ENCODE measurements at regions not wholly inside any gene's neighbourhood (a gene's known extent, or its start where the extent isn't known, plus 50 kb on each side); places are given as distances from the start of the nearest gene placed in this dataset.

DNA sequence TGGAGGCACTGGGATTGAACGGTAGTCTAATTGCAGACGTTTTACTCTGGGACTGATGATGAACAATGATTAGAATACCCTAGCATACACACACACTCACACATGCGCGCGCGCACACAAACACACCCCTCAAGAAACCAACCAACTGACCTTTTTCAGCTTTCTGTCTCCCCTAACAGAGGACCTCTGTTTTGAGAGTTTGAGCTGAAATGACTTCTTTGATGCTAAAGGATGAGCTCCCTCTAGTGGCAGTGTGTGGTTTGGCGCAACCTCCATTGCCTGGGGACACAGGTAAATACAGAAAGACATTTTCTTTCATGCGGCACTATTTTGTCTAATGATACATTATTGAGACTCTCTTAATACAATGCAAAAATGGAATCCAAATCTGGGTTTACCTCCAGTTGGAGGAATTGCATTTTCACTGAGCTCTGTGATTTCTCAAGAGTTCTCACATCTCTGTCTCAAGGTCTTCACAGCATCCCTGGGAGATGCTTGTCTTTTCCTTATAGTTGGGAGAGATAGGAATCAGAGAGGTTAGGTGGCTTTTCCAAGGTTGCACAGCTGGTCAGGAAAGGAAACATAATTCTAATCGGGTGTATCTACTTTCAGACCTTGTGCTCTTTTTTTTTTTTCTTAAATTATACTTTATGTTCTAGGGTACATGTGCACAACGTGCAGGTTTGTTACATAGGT is 187.5 kb downstream of the TMEM38B start:
- H2AK5ac ChIP-seq (ENCODE audit: low read length, severe bottlenecking), result no peak overlapping the region
- no peak overlapping the region for H4K8ac ChIP-seq (ENCODE audit: low read length)
- no peaks in the 10 kb centered on the region for H3K79me1 ChIP-seq (replicated peaks; ENCODE audit: low read length, poor library complexity, severe bottlenecking)
- no peak overlapping the region for H3K23ac ChIP-seq (ENCODE audit: low read length in 2 of 2)
- H4K91ac ChIP-seq (ENCODE audit: low read length), result no peak overlapping the region
- no peak overlapping the region for H3K9ac ChIP-seq (ENCODE audit: low read length)
- WGBS, result 77% methylated on average over 4 of the region's 10 CpGs
- H3K4me3 ChIP-seq (ENCODE audit: insufficient read depth in 1 of 2, low read depth in 1 of 2, low read length in 2 of 2), result no peak overlapping the region
- H3K27me3 ChIP-seq (ENCODE audit: control insufficient read depth in 1 of 2, insufficient read depth in 1 of 2, low read length in 2 of 2), result no peaks in the 10 kb centered on the region
- H3K4me2 ChIP-seq (ENCODE audit: low read length, poor library complexity, severe bottlenecking), result no peak overlapping the region
- no peak overlapping the region for H2BK12ac ChIP-seq (ENCODE audit: low read length in 2 of 2)
- no peak overlapping the region for H2BK15ac ChIP-seq (ENCODE audit: low read depth, poor library complexity, severe bottlenecking)
- no peak overlapping the region for H3K18ac ChIP-seq (ENCODE audit: low read depth in 1 of 2, low read length in 2 of 2)
- H3K9me3 ChIP-seq (ENCODE audit: control insufficient read depth, low read length), result no peaks in the 10 kb centered on the region
- H3K27ac ChIP-seq (ENCODE audit: low read length, poor library complexity, severe bottlenecking), result no peak overlapping the region
- H3K4ac ChIP-seq (ENCODE audit: low read depth in 1 of 2, low read length in 2 of 2), result no peak overlapping the region
- H3K4me1 ChIP-seq (ENCODE audit: control insufficient read depth, insufficient read depth, low read depth, low read length), result peaks cover 2% of the 10 kb centered on the region
- H3K14ac ChIP-seq (ENCODE audit: low read length in 2 of 2), result no peak overlapping the region
- H2BK120ac ChIP-seq (ENCODE audit: low read depth, low read length), result no peak overlapping the region
- peak; percentile 54 for DNase-seq
- no peak overlapping the region for H2AFZ ChIP-seq (ENCODE audit: low read depth, low read length)
- no peak overlapping the region for H2BK5ac ChIP-seq (ENCODE audit: low read depth, low read length, poor library complexity, severe bottlenecking)
- no peaks in the 10 kb centered on the region for H3K36me3 ChIP-seq (ENCODE audit: control insufficient read depth in 1 of 2, insufficient read depth in 2 of 2, low read depth in 1 of 2, low read length in 2 of 2)

DNA sequence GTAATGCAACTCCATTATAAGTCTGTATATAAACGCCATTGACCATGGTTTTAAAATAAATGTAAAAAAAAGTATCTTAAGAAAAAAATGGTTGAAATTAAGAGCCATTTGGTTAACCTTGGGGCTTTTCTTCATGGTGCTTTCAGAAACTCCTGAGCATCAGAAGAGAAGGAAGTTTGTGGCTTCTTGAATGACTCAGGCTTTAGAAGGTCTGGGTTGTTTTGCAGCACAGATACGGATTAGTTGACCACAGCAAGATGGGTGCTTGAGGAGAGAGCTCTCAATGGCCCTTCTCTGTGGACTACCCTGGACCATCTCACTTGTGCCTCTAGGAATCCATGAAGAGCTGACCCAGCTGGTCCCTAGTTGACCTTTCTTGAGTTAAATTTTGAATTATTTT is 189.5 kb downstream of the TMEM38B start:
- Histone ChIP-seq H3K36me3 (ENCODE audit: control insufficient read depth in 1 of 2, insufficient read depth in 2 of 2, low read depth in 1 of 2, low read length in 2 of 2) (no peaks in the 10 kb centered on the region), H2BK12ac (ENCODE audit: low read length in 2 of 2) (no peak overlapping the region), H4K91ac (ENCODE audit: low read length) (no peak overlapping the region), H4K8ac (ENCODE audit: low read length) (no peak overlapping the region), H3K27me3 (ENCODE audit: control insufficient read depth in 1 of 2, insufficient read depth in 1 of 2, low read length in 2 of 2) (no peaks in the 10 kb centered on the region), H3K4me1 (ENCODE audit: control insufficient read depth, insufficient read depth, low read depth, low read length) (peaks cover 2% of the 10 kb centered on the region), H3K4ac (ENCODE audit: low read depth in 1 of 2, low read length in 2 of 2) (no peak overlapping the region), H3K23ac (ENCODE audit: low read length in 2 of 2) (no peak overlapping the region), H2BK15ac (ENCODE audit: low read depth, poor library complexity, severe bottlenecking) (no peak overlapping the region), H2AK5ac (ENCODE audit: low read length, severe bottlenecking) (no peak overlapping the region), H3K27ac (ENCODE audit: low read length, poor library complexity, severe bottlenecking) (no peak overlapping the region), H2AFZ (ENCODE audit: low read depth, low read length) (no peak overlapping the region), H3K9me3 (ENCODE audit: control insufficient read depth, low read length) (no peaks in the 10 kb centered on the region), H3K79me1 (replicated peaks; ENCODE audit: low read length, poor library complexity, severe bottlenecking) (no peaks in the 10 kb centered on the region), H2BK120ac (ENCODE audit: low read depth, low read length) (no peak overlapping the region), H3K4me2 (ENCODE audit: low read length, poor library complexity, severe bottlenecking) (no peak overlapping the region), H3K9ac (ENCODE audit: low read length) (no peak overlapping the region), H3K14ac (ENCODE audit: low read length in 2 of 2) (no peak overlapping the region), H3K4me3 (ENCODE audit: insufficient read depth in 1 of 2, low read depth in 1 of 2, low read length in 2 of 2) (no peak overlapping the region), H2BK5ac (ENCODE audit: low read depth, low read length, poor library complexity, severe bottlenecking) (no peak overlapping the region), H3K18ac (ENCODE audit: low read depth in 1 of 2, low read length in 2 of 2) (no peak overlapping the region)
- 83% methylated on average over 2 of the region's 2 CpGs for WGBS
- no peak for DNase-seq

DNA sequence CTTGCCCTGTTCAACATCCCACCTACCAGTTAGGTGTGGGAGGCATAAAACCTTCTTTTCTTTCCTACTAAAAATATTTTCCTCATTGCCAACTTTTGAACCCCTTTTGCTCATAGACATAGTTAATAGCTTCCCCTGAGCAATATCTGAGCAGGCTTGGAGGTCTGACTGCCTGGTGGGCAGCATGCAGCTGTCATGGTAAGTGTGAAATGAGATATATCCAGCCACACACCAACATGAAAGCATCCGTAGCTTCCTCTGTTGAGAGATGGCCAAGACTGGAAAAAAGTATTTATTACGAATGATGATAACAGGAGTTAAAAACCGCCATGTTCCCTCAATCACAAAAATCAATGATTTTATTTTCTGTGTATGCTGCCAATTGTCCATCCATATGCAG is 190.1 kb downstream of the TMEM38B start:
- Histone ChIP-seq H3K18ac (ENCODE audit: low read depth in 1 of 2, low read length in 2 of 2) (no peak overlapping the region), H2AFZ (ENCODE audit: low read depth, low read length) (no peak overlapping the region), H3K9ac (ENCODE audit: low read length) (no peak overlapping the region), H3K14ac (ENCODE audit: low read length in 2 of 2) (no peak overlapping the region), H3K27me3 (ENCODE audit: control insufficient read depth in 1 of 2, insufficient read depth in 1 of 2, low read length in 2 of 2) (no peaks in the 10 kb centered on the region), H2BK12ac (ENCODE audit: low read length in 2 of 2) (no peak overlapping the region), H3K27ac (ENCODE audit: low read length, poor library complexity, severe bottlenecking) (no peak overlapping the region), H2BK120ac (ENCODE audit: low read depth, low read length) (no peak overlapping the region), H3K4me1 (ENCODE audit: control insufficient read depth, insufficient read depth, low read depth, low read length) (no peaks in the 10 kb centered on the region), H3K79me1 (replicated peaks; ENCODE audit: low read length, poor library complexity, severe bottlenecking) (no peaks in the 10 kb centered on the region), H2AK5ac (ENCODE audit: low read length, severe bottlenecking) (no peak overlapping the region), H3K4me2 (ENCODE audit: low read length, poor library complexity, severe bottlenecking) (no peak overlapping the region), H2BK15ac (ENCODE audit: low read depth, poor library complexity, severe bottlenecking) (no peak overlapping the region), H4K8ac (ENCODE audit: low read length) (no peak overlapping the region), H3K4me3 (ENCODE audit: insufficient read depth in 1 of 2, low read depth in 1 of 2, low read length in 2 of 2) (no peak overlapping the region), H4K91ac (ENCODE audit: low read length) (no peak overlapping the region), H3K36me3 (ENCODE audit: control insufficient read depth in 1 of 2, insufficient read depth in 2 of 2, low read depth in 1 of 2, low read length in 2 of 2) (no peaks in the 10 kb centered on the region), H2BK5ac (ENCODE audit: low read depth, low read length, poor library complexity, severe bottlenecking) (no peak overlapping the region), H3K4ac (ENCODE audit: low read depth in 1 of 2, low read length in 2 of 2) (no peak overlapping the region), H3K23ac (ENCODE audit: low read length in 2 of 2) (no peak overlapping the region), H3K9me3 (ENCODE audit: control insufficient read depth, low read length) (no peaks in the 10 kb centered on the region)
- WGBS, result no CpG with 5 or more reads among the region's 3 CpGs
- DNase-seq, result no peak

DNA sequence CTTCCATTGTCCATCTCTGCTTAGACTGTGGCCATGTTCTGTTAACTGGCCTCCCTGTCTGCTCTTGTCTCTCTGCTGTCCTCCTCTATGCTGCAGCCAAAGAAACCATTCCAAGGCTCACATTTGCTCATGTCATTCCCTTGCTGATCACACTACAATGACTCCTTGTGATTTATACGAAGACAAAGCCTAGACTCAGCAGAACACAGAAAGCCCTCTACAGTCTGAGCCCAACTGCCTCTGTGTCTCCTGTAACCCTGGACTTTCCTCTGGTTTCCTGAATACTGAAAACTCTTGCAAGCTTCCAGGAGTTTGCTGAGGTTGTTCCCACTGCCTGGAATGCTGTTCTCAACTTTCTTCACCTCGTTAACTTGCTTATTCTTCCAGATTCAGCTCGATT is 191.8 kb downstream of the TMEM38B start:
- H3K9ac ChIP-seq (ENCODE audit: low read length), result no peak overlapping the region
- no peak overlapping the region for H2BK5ac ChIP-seq (ENCODE audit: low read depth, low read length, poor library complexity, severe bottlenecking)
- no peak overlapping the region for H3K23ac ChIP-seq (ENCODE audit: low read length in 2 of 2)
- H3K27ac ChIP-seq (ENCODE audit: low read length, poor library complexity, severe bottlenecking), result no peak overlapping the region
- no peak for DNase-seq
- H4K91ac ChIP-seq (ENCODE audit: low read length), result no peak overlapping the region
- H2BK15ac ChIP-seq (ENCODE audit: low read depth, poor library complexity, severe bottlenecking), result no peak overlapping the region
- H2BK120ac ChIP-seq (ENCODE audit: low read depth, low read length), result no peak overlapping the region
- no peak overlapping the region for H3K18ac ChIP-seq (ENCODE audit: low read depth in 1 of 2, low read length in 2 of 2)
- H3K36me3 ChIP-seq (ENCODE audit: control insufficient read depth in 1 of 2, insufficient read depth in 2 of 2, low read depth in 1 of 2, low read length in 2 of 2), result no peaks in the 10 kb centered on the region
- H3K27me3 ChIP-seq (ENCODE audit: control insufficient read depth in 1 of 2, insufficient read depth in 1 of 2, low read length in 2 of 2), result no peaks in the 10 kb centered on the region
- H3K4ac ChIP-seq (ENCODE audit: low read depth in 1 of 2, low read length in 2 of 2), result no peak overlapping the region
- no peak overlapping the region for H3K14ac ChIP-seq (ENCODE audit: low read length in 2 of 2)
- 71% methylated on average over 3 of the region's 3 CpGs for WGBS
- H2AFZ ChIP-seq (ENCODE audit: low read depth, low read length), result no peak overlapping the region
- no peak overlapping the region for H3K4me2 ChIP-seq (ENCODE audit: low read length, poor library complexity, severe bottlenecking)
- H3K9me3 ChIP-seq (ENCODE audit: control insufficient read depth, low read length), result no peaks in the 10 kb centered on the region
- H2BK12ac ChIP-seq (ENCODE audit: low read length in 2 of 2), result no peak overlapping the region
- no peaks in the 10 kb centered on the region for H3K79me1 ChIP-seq (replicated peaks; ENCODE audit: low read length, poor library complexity, severe bottlenecking)
- no peak overlapping the region for H3K4me3 ChIP-seq (ENCODE audit: insufficient read depth in 1 of 2, low read depth in 1 of 2, low read length in 2 of 2)
- H4K8ac ChIP-seq (ENCODE audit: low read length), result no peak overlapping the region
- no peak overlapping the region for H2AK5ac ChIP-seq (ENCODE audit: low read length, severe bottlenecking)
- H3K4me1 ChIP-seq (ENCODE audit: control insufficient read depth, insufficient read depth, low read depth, low read length), result no peaks in the 10 kb centered on the region

Measured in mesenchymal stem cell (in vitro differentiated cells and primary cell).